ENCODE measurements at regions not wholly inside any gene's neighbourhood (a gene's known extent, or its start where the extent isn't known, plus 50 kb on each side); places are given as distances from the start of the nearest gene placed in this dataset.

DNA sequence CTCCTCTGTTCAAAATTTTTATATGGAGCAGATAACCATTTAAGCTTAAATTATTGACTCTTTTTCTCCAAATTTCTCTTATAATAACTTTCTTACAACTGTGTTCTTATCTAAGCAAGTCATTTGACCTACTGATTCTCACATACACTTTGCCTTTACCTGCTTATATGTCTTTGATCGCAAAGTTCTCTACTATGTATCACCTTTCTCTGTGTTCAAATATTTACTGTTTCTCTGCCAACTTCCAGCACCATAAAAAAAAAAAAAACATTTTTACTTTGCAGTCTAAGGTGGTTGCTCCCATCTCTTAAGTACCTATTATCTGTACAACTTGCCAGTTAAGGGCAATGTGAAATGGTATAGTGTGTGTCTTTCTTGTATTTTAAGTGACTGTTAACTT lies 100.8 kb upstream of the DPH6 start:
- H3K4me3 ChIP-seq = no peak overlapping the region
- peaks cover 0 to 4% (median 0%) of the 10 kb centered on the region in 4 donors for H3K4me1 ChIP-seq
- no peaks in the 10 kb centered on the region for H3K27me3 ChIP-seq
- H3K9me3 ChIP-seq = peaks cover 0 to 13% (median 0%) of the 10 kb centered on the region in 4 donors
- intact Hi-C loops (cut with DNase I; ENCODE audit: low total_unique reads) = no loop called here
- no peak for DNase-seq
- 26 to 70% (median 46%) methylated on average over 1 of the region's 1 CpG for WGBS, 5 donors
- no peak overlapping the region for H3K27ac ChIP-seq
- TF ChIP-seq EP300 (IDR thresholded peaks at IDR 0.05) (no peak), POLR2AphosphoS5 (IDR thresholded peaks at IDR 0.05) (no peak), POLR2A (IDR thresholded peaks at IDR 0.05) (no peak)
- TF ChIP-seq, protein P1, sequence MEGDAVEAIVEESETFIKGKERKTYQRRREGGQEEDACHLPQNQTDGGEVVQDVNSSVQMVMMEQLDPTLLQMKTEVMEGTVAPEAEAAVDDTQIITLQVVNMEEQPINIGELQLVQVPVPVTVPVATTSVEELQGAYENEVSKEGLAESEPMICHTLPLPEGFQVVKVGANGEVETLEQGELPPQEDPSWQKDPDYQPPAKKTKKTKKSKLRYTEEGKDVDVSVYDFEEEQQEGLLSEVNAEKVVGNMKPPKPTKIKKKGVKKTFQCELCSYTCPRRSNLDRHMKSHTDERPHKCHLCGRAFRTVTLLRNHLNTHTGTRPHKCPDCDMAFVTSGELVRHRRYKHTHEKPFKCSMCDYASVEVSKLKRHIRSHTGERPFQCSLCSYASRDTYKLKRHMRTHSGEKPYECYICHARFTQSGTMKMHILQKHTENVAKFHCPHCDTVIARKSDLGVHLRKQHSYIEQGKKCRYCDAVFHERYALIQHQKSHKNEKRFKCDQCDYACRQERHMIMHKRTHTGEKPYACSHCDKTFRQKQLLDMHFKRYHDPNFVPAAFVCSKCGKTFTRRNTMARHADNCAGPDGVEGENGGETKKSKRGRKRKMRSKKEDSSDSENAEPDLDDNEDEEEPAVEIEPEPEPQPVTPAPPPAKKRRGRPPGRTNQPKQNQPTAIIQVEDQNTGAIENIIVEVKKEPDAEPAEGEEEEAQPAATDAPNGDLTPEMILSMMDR (IDR thresholded peaks at IDR 0.05) = no peak
- H3K36me3 ChIP-seq = no peaks in the 10 kb centered on the region

DNA sequence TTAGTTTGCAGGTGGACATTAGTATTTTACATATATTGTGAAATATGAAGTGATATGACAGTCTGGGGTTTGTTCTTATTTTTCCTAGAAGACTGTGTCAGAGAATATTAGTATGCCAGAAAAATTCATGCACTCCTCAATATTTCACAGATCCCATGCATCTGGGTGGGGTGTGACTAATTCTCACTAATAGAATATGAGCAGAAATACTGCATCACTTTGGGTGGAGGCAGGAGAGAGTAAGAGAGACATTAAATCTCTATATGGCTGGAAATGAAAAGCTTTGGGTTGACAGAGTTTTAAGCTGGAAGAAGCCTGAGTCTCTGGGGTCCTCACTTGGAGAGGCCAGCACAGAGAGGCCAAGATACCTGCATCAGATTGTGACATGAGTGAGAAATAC lies 101.3 kb upstream of the DPH6 start:
- TF ChIP-seq EP300 (IDR thresholded peaks at IDR 0.05) = no peak
- no peak for TF ChIP-seq POLR2A (IDR thresholded peaks at IDR 0.05)
- TF ChIP-seq, protein P1 (IDR thresholded peaks at IDR 0.05) = no peak
- no peak for TF ChIP-seq POLR2AphosphoS5 (IDR thresholded peaks at IDR 0.05)
- Histone ChIP-seq H3K4me3 (no peak overlapping the region), H3K27me3 (no peaks in the 10 kb centered on the region), H3K27ac (no peak overlapping the region), H3K36me3 (no peaks in the 10 kb centered on the region), H3K9me3 (peaks cover 0 to 12% (median 0%) of the 10 kb centered on the region in 4 donors), H3K4me1 (peaks cover 0 to 4% (median 0%) of the 10 kb centered on the region in 4 donors)
- DNase-seq = no peak
- intact Hi-C loops (cut with DNase I; ENCODE audit: low total_unique reads) = no loop called here

DNA sequence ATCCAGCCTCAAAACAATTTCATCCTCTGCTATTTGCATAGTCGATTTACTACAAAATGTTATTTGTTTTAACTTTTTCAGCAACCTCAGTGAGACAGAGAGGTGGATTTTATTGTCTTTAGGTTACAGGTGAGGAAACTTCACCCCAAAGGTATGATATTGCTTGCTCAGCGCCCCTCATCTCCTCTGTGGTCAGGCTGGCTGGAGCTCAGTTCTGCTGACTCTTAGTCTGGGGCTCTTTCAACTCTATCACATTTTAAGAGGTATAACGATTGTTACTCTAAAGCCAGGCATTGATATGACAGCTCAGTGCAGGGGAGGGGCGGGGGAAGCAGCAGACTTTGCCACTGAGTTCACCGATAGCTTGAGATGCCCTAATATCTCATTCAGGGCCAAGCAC lies 103.0 kb upstream of the DPH6 start:
- no peak for DNase-seq
- WGBS, 5 donors = 83 to 88% (median 87%) methylated on average over 5 of the region's 5 CpGs
- no peaks in the 10 kb centered on the region for H3K27me3 ChIP-seq
- no peak for TF ChIP-seq POLR2AphosphoS5 (IDR thresholded peaks at IDR 0.05)
- TF ChIP-seq POLR2A (IDR thresholded peaks at IDR 0.05) = no peak
- TF ChIP-seq EP300 (IDR thresholded peaks at IDR 0.05) = no peak
- TF ChIP-seq, protein P1 (IDR thresholded peaks at IDR 0.05) = no peak
- intact Hi-C loops (cut with DNase I; ENCODE audit: low total_unique reads) = no loop called here
- H3K36me3 ChIP-seq = no peaks in the 10 kb centered on the region
- H3K4me3 ChIP-seq = no peak overlapping the region
- peaks cover 0 to 4% (median 0%) of the 10 kb centered on the region in 4 donors for H3K4me1 ChIP-seq
- H3K9me3 ChIP-seq = no peaks in the 10 kb centered on the region
- no peak overlapping the region for H3K27ac ChIP-seq

DNA sequence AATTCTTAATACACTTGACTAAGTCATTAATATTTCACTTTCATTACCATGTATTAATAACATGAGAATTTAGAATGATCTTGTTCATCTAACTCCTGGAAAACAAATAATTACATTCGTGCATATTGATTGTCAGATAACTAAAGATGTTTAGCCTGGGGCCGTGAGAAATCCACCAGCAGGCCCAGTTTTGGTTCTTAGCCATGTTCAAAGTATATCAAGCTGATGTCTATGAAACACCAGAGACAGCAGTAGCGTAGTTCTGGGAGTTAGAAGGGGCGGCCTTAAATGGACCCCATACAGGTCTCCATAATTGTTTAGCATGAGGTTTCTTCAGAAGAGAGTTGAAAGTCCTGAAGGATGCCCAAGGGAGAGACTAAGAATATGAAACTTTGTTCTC lies 103.6 kb upstream of the DPH6 start:
- intact Hi-C loops (cut with DNase I; ENCODE audit: low total_unique reads) = no loop called here
- peaks cover 0 to 4% (median 0%) of the 10 kb centered on the region in 4 donors for H3K4me1 ChIP-seq
- no peak for TF ChIP-seq POLR2A (IDR thresholded peaks at IDR 0.05)
- 80 to 93% (median 85%) methylated on average over 4 of the region's 4 CpGs for WGBS, 5 donors
- no peaks in the 10 kb centered on the region for H3K27me3 ChIP-seq
- H3K9me3 ChIP-seq = no peaks in the 10 kb centered on the region
- no peak for DNase-seq
- no peak overlapping the region for H3K27ac ChIP-seq
- no peaks in the 10 kb centered on the region for H3K36me3 ChIP-seq
- no peak overlapping the region for H3K4me3 ChIP-seq

DNA sequence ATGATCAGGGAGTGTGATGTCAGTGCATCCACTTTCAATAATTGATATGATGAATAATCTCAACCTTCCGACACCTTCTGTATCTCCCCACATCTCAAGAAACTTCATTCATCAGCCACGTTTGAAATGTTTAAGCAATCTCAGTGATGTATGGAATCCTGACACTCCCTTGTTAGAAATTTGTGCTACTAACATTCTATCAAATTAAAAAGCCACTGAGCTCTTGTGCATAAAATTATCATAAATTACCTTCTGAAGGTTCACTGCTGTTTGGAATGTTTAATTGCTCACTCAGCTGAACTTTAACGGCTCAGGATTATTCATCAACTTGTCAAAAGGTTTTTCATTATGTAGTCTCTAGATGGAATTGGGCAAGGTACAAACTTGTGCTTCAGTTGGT lies 108.4 kb upstream of the DPH6 start:
- intact Hi-C loops (cut with DNase I; ENCODE audit: low total_unique reads) = no loop called here
- Histone ChIP-seq H3K36me3 (no peaks in the 10 kb centered on the region), H3K27ac (no peak overlapping the region), H3K27me3 (no peaks in the 10 kb centered on the region), H3K4me1 (no peaks in the 10 kb centered on the region), H3K9me3 (no peaks in the 10 kb centered on the region), H3K4me3 (no peak overlapping the region)
- 55 to 69% (median 59%) methylated on average over 3 of the region's 3 CpGs for WGBS, 5 donors
- TF ChIP-seq POLR2AphosphoS5 (IDR thresholded peaks at IDR 0.05) (no peak), EP300 (IDR thresholded peaks at IDR 0.05) (no peak)
- TF ChIP-seq, protein P1 (IDR thresholded peaks at IDR 0.05) = no peak
- no peak for DNase-seq
